OCI-LY3 (cell line): ENCODE measurements at regions not wholly inside any gene's neighbourhood (a gene's known extent, or its start where the extent isn't known, plus 50 kb on each side); places are given as distances from the start of the nearest gene placed in this dataset.

Experiments used
- H2AFZ ChIP-seq: fragments of 200-600, 300-600 bp; shearing (Covaris generic); 2 replicates; pipeline ENCODE4 v1.6.0; 2014; ENCODE audit warnings: antibody characterized with exemption, low read depth, low read length
- H3K27ac ChIP-seq: fragments of 200-600, 300-600 bp; sonication (generic); 2 replicates; pipeline ENCODE4 v1.5.1; 2014; ENCODE audit warnings: mild to moderate bottlenecking, low read length, moderate library complexity, mixed read lengths
- H3K27me3 ChIP-seq: fragments of 200-600, 300-600 bp; sonication (generic); 2 replicates; pipeline ENCODE4 v1.6.1; 2014; ENCODE audit warnings: low read depth, low read length, mixed read lengths
- H3K36me3 ChIP-seq: fragments of 200-600, 300-600 bp; sonication (generic); replicated peaks from 2 replicates; pipeline ENCODE3; 2014; ENCODE audit warnings: low read depth, low read length, mixed read lengths
- H3K4me1 ChIP-seq: fragments of 300-600, 200-600 bp; sonication (generic); 2 replicates; pipeline ENCODE4 v1.6.1; 2014; ENCODE audit warnings: low read length, mixed read lengths
- H3K4me2 ChIP-seq: fragments of 200-600, 300-600 bp; sonication (generic); 2 replicates; pipeline ENCODE4 v1.6.1; 2014; ENCODE audit warnings: low read length, mixed read lengths
- H3K4me3 ChIP-seq: fragments of 300-600, 200-600 bp; sonication (generic); 2 replicates; pipeline ENCODE4 v1.5.1; 2014; ENCODE audit warnings: antibody characterized with exemption, mild to moderate bottlenecking, low read length, moderate library complexity
- H3K79me2 ChIP-seq: fragments of 300-600, 200-600 bp; shearing (Covaris generic); 2 replicates; pipeline ENCODE4 v1.6.1; 2014; ENCODE audit warnings: mild to moderate bottlenecking, low read length, mixed read lengths
- H3K9ac ChIP-seq: fragments of 300-600, 200-600 bp; shearing (Covaris generic); 2 replicates; pipeline ENCODE4 v1.6.0; 2014; ENCODE audit warnings: mild to moderate bottlenecking, low read length, moderate library complexity
- H3K9me3 ChIP-seq: fragments of 200-600, 300-600 bp; shearing (Covaris generic); 2 replicates; pipeline ENCODE4 v1.6.1; 2014; ENCODE audit warnings: low read length, mixed read lengths; ENCODE audit not compliant: insufficient read depth
- H4K20me1 ChIP-seq: fragments of 200-600, 300-600 bp; sonication (generic); 2 replicates; pipeline ENCODE4 v1.6.1; 2016; ENCODE audit warnings: low read length, mixed read lengths; ENCODE audit not compliant: insufficient read depth
- CTCF ChIP-seq: fragments of 200-600, 300-600 bp; sonication (generic); IDR thresholded peaks from 2 replicates; pipeline ENCODE4 v1.5.1; 2014; ENCODE audit warnings: antibody characterized with exemption, low read length, low read depth
- EZH2phosphoT487 ChIP-seq: fragments of 200-600 bp; shearing (Covaris generic); IDR thresholded peaks from 2 replicates; pipeline ENCODE4 v1.6.1; 2018; ENCODE audit warnings: antibody characterized with exemption, mixed run types, low read depth

GRCh38 chr12:105930557-105931503 lies 207.9 kb downstream of the NUAK1 start:
- peaks cover 4% of the 10 kb centered on the region for H3K27me3 ChIP-seq
- no peaks in the 10 kb centered on the region for H3K4me1 ChIP-seq
- TF ChIP-seq EZH2phosphoT487 (no peak), CTCF (no peak)
- H4K20me1 ChIP-seq = no peaks in the 10 kb centered on the region
- H3K27ac ChIP-seq = no peak overlapping the region
- H3K4me3 ChIP-seq = no peak overlapping the region
- H3K9me3 ChIP-seq = no peaks in the 10 kb centered on the region
- H3K79me2 ChIP-seq = no peaks in the 10 kb centered on the region
- H3K4me2 ChIP-seq = no peak overlapping the region
- H3K36me3 ChIP-seq = no peaks in the 10 kb centered on the region
- H2AFZ ChIP-seq = no peak overlapping the region
- no peak overlapping the region for H3K9ac ChIP-seq

- TF ChIP-seq EZH2phosphoT487 (no peak), CTCF (no peak)
- no peaks in the 10 kb centered on the region for H3K4me1 ChIP-seq
- peaks cover 4% of the 10 kb centered on the region for H3K27me3 ChIP-seq
- H3K36me3 ChIP-seq = no peaks in the 10 kb centered on the region
- H2AFZ ChIP-seq = no peak overlapping the region
- no peaks in the 10 kb centered on the region for H4K20me1 ChIP-seq
- no peak overlapping the region for H3K4me2 ChIP-seq
- H3K9ac ChIP-seq = no peak overlapping the region
- no peak overlapping the region for H3K4me3 ChIP-seq
- no peaks in the 10 kb centered on the region for H3K9me3 ChIP-seq
- no peaks in the 10 kb centered on the region for H3K79me2 ChIP-seq
- no peak overlapping the region for H3K27ac ChIP-seq
Observed at GRCh38 chr12:105931762-105932570, 206.8 kb downstream of the NUAK1 start.

GRCh38 chr12:105933671-105934665 lies 204.8 kb downstream of the NUAK1 start:
- Histone ChIP-seq H3K4me1 (no peaks in the 10 kb centered on the region), H3K9ac (no peak overlapping the region), H3K79me2 (no peaks in the 10 kb centered on the region), H4K20me1 (no peaks in the 10 kb centered on the region), H3K27ac (no peak overlapping the region), H3K4me2 (no peak overlapping the region), H2AFZ (no peak overlapping the region), H3K36me3 (no peaks in the 10 kb centered on the region), H3K9me3 (no peaks in the 10 kb centered on the region), H3K27me3 (peaks cover 4% of the 10 kb centered on the region), H3K4me3 (no peak overlapping the region)
- TF ChIP-seq EZH2phosphoT487 (no peak), CTCF (no peak)
